Hematopoietic multipotent progenitor cell treated with erythropoietin and hydrocortisone succinate and interleukin-3 and kit ligand, for 4 days (in vitro differentiated cells): ENCODE measurements at regions not wholly inside any gene's neighbourhood (a gene's known extent, or its start where the extent isn't known, plus 50 kb on each side); places are given as distances from the start of the nearest gene placed in this dataset.
"Not testable (repeated sequence)": the region's sequence is repeated elsewhere in the genome, so short reads cannot be mapped to it uniquely, and the experiment has no call there.

ENCODE experiments used
- DNase-seq: peaks from one replicate; pipeline ENCODE4 v3.0.0-alpha.2; 2015

DNA sequence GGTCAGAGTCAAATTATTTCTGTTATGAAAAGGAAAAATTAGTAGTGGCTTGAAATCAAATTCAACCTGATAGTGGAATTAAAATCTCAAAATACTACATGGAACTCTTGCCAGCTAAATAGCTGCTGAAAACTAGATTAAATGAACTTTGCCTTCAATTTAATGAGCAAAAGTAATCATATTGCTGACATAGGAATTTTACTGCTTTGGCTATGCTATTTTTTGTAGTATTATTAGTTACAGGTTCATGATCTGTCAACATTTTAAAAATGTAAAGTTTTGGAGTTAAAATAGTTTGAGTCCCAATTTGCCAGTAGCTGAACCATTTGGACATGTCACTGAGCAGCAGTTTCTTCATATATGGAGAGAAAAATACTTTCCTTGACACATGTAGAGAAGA, 81.4 kb downstream of the RERGL start:
- DNase-seq: no peak

DNA sequence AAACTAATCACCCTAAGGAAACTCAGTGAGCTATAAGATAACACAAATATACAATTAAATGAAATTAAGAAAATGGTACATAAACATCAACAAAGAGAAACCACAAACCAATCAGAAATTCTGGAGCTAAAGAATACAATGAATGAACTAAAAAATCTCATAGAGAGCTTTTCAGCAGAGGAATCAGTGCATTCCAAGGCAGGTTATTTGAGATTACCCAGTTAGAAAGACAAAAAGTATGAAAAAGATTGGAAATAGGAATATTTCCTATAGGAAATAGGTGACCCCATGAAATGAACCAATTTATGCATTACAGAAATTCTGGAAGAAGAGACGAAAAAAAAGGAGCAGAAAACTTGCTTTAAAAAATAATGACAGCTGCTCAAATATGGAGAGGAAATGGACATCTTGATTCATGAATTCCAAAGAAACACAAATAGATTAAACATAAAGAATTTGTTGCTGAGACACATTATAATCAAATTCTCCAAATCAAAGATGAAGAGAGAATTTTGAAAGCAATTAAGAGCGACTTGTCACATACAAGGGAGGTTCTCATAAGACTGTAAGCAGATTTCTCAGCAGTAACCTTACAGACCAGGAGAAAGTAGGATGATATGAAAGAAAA, 90.7 kb downstream of the RERGL start:
- no peak for DNase-seq

DNA sequence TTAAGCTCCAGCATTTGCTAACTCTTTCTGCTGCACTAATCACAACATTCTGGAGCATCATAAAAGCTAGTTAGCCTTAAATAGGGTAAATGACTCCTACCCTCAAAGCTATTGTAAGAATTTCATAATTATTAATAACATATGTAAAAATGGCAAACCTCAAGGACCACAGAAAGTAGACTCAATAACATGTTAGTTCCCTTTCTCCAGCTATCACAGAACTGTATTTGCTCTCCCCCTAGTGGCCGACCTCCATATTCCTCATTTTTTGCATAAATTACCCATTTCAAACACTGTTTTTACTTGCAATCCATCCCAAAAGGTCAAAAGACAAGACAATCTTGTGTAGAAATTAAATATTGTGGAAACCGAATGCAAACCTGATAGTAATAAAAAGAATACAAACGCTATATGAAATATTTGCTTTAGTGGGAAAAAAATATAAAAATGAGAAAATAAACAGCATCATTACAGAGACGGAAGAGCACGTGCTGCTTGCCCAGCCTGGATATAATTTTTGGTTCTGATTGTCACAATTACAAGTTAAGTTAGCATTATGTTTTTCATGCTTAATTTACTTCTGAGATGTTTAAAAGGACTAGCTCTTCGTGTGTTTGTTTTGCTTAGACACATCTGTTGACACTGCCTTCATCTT, 97.9 kb downstream of the RERGL start:
- DNase-seq: peak; percentile 69

DNA sequence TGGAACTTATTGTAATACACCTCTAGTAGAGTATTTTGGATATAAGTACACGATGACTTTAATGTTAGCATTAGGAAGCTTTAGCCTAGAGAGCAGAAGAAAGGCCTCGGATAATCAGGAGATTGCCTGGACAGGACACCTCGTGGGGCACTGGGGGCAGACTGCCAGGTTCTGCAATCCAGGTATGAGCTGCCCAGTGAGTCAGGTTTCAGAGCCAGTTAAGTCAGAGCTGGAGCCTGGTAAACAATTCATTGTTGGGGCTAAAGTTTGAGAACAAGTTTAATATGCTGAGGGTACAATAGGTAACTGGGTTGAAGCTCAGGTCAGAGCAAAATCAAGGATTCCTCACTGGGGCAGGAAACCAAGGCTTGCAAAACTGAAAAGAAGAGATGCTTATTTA, 107.4 kb downstream of the RERGL start:
- no peak for DNase-seq

DNA sequence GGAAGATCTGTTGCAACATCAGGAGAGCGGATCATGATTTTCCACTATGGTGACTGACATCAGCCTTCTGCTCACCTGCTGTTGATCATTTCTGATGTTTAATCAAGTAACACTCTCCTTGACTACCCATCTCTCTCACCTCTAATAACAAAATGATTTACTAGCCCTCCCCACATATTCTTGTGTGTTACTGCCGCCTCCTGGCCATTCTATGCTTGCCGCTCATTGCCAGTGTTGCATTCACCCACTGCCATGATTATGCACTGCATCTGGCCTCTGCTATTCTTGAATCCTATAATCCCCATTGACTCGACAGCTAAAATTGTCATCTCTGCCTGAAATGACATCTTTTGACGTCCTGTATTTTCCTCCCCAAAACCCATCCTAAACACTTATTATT, 113.8 kb downstream of the RERGL start:
- no peak for DNase-seq

DNA sequence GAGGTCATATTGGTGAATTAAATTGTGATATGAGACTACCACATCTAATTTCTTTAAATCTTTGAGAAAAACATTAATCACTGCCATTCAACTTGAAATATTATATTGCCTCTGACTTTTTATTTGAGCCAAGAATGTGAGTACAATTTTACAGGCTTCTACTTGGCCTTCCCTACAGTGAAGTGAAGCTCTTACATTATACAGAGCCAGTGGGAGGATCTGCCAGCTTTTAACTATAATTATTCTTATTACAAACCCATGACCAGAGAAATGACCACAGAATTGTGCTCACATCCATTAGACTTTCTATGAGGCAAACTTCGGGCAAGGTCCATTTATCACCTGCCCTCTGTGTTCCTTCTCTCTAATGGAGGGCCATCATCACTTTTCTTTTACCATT, 114.2 kb downstream of the RERGL start:
- no peak for DNase-seq

DNA sequence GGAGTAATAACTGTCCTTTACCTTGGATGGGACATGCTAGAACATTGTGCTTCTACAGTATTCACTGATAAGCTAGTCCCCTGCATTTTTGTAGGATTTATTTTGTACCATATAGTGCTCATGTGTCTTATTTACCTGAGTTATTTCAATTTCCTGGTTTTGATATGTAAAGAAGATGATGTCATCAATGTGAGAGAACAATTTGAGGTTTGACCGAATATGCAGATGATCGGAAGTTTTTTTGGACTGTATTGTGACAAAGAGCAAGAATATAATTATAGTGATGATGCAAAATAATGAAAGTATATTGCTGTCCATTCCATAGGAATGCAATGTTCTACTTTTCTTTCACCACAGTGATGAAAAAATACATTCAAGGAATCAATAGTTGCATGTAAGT, 114.8 kb downstream of the RERGL start:
- no peak for DNase-seq

DNA sequence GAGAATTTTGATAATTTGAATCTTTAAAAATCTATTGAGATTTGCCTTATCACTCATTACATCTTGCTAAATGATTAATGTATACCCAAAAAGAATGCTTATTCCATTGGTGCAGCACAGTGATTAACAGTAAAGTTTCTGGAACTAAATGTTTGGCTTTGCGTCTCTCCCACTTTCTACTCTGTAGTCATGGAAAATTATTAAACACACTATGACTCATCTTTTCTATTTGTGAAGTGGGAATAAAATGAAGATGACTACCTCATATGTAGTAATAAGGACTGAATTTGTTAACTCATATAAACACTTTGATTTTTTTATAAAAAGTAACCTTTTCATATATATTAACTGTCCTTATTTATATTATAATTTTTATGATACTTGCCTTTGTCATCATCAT, 118.1 kb downstream of the RERGL start:
- no peak for DNase-seq

DNA sequence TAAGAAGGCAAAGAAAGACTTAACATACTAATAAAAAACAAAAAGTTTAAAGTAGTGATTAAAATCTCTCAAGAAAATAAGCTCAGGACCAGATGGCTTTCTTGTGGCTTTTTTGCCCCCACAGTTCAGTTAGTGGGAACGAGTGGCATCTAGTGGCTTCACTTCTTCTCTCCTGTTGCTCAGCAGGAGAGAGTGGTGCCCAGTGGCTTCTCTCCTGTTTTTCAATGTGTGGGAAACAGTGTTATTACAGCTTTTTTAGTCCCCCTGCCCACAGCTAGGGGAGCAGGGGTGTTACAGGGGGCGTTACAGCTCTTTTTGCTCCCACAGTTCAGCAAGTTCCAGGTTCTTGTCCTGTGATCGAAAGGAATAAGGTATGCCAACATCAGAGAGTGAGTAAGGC, 135.2 kb downstream of the RERGL start:
- DNase-seq: no peak

DNA sequence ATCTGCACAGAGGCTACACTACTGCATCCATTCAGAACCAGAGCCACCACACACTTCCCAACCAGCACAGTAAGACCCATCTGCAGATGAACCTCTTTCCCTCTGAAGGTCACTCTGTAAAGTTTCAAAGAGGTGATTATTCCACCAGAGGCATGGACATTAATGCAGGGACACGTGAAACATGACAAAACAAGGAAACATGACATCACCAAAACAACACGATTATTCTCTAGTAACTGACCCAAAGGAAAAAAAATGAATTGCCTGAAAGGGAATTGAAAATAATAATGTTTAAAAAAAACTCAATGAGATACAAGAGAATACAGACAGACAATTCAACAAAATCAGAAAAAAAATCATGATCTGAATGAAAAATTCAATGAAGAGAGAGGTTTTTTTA, 139.1 kb downstream of the RERGL start:
- no peak for DNase-seq

DNA sequence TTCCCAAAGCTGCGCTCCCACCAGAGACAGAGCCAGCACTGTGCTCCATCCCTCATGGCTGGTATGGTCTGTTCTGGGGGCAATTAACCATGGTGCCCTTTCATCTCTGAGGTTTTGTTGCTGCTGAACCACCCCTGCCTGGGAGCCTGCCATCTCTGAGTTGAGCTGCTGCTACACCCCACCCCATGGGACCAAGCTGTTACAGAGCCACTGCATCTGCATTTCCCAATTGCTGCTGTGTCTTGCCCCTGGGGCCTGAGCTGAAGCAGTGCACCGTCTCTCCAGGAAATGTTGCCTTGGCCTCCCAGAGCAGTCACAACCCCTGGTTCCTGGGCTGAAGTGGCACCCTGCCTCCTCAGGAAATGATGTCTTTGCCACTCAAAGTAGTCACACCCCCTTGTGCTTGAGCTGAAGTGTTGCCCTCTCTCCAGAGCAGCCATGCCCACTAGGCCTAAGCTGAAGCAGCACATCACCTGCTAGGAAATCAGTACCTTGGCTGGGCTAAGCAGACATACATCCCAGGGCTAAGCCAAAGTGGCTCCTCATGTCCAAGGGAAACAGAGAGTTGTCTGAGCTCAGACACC, 140.3 kb downstream of the RERGL start:
- no peak for DNase-seq

DNA sequence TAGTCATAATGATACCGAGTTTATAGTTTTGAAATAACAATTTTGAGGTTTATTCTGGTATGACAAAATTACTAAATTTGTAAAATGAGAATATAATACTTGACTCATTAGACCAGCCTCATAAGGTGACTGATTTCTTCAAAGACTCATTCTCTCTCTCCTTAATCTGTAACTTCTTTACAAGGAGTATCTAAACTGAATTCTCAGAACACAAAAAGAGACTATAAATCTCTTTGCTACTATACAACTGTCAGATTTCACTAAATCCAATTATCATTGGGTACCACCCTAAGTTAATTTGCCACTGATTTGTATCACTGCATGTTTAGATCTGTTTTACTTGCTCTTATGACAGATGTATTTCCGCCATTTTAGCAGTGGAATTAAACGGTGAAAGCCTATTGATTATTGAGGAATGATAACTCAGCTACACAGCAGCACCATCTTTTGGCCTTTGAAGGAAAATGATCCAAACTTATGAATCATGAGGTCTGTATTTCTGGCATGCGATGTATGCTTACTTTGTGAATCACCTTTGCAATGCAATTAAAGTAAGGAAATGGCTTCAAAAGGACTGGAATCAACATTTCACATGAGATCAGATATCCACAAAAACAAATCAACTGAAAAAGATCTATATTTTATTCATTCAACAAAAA, 161.2 kb downstream of the RERGL start:
- DNase-seq: no peak

DNA sequence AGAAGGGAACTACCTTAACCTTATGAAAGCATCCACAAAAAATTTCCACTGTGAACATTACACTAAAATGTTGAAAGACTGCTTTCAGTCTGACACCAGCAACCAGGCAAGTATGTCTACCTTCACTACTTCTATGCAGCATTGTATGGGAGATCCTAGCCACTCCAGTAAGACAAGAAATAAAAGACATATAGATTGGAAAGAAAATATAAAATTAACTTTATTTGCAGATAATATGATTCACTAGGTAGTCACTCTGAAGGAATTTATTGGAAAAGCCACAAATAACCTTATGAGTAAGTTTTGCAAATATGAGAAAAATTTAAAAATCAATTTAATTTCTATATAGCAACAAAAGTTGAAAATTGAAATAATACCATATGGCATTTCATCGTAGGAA, 172.0 kb downstream of the RERGL start:
- no peak for DNase-seq

DNA sequence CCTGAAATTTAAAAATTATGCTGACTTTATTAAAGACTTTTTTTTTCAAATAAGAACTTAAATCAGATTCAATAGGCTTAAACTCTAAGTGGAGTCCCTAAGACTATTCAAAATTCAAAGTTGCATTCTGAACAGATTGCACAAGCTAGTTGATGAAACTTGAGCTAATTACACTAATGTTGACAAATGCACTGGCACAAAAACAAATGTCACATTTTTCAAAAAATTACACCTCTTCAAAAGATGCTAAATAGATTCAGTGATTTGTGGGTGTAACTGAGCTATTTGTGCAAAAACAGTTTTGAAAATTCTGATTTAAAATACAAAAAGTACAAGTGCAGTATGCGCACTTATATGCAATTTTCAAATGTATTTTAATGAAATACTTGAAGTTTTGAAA, 205.4 kb downstream of the RERGL start:
- no peak for DNase-seq

DNA sequence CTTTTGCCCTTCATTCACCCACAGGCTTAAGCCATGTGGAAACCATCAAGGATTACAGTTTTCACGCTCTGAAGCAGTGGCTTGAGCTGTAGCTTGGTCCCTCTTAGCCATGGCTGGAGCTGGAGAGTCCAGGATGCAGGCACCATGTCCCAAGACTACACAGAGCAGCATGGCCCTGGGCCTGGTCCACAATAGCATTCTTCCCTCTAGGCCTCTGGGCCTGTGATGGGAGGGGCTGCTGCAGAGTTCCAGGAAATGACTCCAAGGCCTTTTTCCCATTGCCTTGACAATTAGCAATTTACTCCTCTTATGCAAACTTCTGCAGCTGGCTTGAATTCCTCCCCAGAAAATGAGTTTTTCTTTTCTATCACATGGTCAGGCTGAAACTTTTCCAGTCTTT, 211.3 kb downstream of the RERGL start:
- no peak for DNase-seq

DNA sequence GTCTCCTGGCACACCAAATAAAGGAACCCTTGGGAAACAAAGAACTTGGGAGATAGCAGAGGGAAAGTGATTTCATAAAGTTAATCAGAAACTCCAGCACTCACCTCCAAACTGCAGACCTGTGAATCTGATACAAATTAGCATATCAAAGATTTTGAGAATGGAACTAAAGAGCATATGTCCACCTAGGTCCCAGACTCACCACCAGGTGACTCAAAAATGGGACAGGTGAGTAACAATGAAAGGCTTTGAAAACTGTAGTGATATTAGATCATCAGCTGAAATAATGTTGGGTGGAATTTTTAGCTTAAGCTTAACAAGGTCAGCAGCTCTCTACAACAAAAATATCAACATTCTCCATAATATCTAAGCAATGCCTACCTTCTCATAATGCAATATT, 214.8 kb downstream of the RERGL start:
- DNase-seq: no peak

DNA sequence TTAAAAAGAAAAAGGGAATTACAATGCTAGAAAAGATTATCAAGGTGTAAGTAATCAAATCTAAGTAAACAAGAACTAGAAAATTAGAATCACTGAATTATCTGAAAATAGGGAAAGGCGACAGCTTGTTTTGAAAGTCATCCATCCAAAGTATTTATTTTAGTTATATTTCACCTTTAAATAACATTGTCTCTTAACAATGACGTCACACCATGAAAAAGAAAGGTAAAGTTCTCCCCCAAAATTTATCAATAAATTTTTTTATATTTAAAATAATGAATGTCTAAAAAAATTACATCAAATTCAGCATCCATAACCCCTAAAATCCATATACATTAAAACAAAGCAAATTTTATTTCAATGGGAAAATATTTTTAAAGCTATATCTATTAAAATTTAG, 223.2 kb downstream of the RERGL start:
- DNase-seq: no peak

DNA sequence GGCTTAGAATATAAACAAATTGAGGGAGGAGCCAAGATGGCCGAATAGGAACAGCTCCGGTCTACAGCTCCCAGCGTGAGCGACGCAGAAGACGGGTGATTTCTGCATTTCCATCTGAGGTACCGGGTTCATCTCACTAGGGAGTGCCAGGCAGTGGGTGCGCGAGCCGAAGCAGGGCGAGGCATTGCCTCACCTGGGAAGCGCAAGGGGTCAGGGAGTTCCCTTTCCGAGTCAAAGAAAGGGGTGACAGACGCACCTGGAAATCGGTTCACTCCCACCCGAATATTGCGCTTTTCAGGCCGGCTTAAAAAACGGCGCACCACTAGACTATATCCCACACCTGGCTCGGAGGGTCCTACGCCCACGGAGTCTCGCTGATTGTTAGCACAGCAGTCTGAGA, 234.4 kb downstream of the RERGL start:
- DNase-seq: not testable (repeated sequence)

DNA sequence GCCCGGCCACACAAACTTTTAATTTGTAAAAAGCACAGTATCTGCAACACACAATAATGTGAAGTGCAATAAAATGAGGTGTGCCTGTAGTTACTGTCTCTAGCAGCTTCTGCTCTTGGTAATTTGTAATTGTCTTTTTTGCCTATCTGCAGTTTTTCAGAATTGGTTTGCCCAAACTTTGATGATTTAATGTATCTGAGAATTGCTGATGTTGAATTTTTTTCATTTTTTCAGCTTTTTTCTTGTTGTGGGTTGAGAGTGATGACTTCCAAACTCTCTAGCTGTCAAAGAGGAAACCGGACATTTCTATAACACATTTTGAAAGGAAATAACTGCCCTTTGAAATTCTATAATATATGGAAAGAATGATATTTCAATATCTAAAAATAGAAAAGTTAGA, 236.9 kb downstream of the RERGL start:
- no peak for DNase-seq

DNA sequence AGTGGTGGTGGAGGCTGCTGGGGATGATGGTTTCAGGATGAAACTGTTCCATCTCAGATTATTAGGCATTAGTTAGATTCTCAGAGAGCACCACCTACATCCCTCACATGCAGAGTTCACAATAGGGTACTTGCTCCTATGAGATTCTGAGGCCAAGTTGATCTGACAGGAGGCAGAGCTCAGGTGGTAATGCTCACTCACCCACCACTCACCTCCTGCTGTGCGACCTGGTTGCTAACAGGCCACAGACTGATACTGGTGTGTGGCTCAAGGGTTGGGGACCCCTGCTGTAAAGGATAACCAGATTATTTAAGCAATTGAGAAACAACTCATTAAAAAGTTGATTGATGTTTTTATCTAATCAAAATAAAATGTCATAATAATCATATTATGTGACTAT, 248.5 kb downstream of the RERGL start:
- DNase-seq: no peak

DNA sequence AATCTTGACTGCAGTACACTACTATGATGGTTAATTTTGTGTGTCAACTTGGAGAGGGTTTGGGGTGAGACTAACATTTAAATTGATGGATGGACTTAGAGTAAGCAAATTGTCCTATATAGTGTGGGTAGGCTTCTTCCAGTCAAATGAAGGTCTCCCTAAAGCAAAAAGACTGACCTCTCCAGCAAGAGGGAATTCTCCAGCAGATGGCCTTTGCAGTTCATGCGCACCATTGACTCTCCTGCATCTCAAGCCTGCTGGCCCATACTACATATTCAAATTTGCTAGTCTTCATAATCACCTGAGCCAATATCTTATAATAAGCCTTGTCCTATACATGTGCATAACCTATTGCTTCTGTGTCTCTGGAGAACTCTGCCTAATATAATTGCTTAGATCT, 260.2 kb downstream of the RERGL start:
- DNase-seq: no peak

DNA sequence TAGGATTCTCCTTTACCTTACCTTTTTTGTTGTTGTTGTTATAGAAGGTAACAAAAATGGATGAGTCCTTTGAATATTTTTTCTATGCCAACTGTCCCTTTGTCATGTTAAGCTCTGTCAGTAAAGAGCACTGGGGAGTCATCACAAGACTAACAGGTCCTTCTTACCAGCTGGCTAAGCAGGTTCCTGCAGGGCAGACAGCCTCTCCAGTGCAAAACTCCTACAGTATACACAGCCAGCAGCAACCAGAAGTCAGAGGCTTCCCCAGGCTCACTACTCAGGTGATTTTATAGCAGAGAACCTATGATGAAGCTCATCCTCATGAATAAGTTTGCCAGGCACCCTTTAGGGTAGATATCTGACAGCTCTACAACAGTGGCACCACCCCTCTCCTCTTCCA, 271.1 kb downstream of the RERGL start:
- DNase-seq: no peak

DNA sequence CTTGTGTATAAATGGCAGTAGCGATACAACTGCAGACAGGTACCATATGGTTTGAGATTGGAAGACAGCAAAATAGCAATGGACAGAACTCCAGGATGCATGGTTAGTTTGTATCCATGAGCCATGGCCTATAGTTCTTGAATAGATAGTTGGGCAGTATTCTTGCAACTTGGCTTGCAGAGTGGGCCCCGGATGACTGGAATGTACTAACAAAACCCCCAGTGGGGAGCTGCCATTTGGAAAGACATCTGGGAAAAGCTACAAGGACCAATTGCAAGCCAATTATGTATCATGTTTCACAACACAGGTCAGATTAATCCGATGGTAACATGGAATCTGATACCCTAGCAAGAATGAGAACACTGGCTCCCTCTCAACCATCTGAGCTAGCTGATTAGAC, 279.6 kb downstream of the RERGL start:
- no peak for DNase-seq

DNA sequence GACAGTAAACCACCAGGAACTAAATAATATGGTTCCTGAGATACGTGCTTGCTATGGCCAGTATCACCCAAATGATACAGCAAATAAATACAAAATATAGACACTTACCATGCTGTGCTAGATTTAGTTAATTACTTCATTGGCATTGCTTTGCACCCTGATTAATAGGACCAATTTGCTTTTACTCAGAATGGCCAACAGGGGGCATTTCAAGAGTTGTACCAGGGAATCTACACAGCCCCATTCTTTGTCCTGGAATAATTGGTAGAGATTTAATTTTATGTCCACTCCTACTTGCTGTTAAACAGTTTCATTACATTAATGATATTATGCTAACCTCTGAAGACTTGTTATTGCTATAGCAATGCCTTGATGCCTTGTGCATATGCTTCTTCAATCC, 280.8 kb downstream of the RERGL start:
- DNase-seq: no peak
